ENCODE measurements at regions not wholly inside any gene's neighbourhood (a gene's known extent, or its start where the extent isn't known, plus 50 kb on each side); places are given as distances from the start of the nearest gene placed in this dataset.
"Not testable (repeated sequence)": the region's sequence is repeated elsewhere in the genome, so short reads cannot be mapped to it uniquely, and the experiment has no call there.

GRCh38 chr10:6986927-6987326, 406.9 kb upstream of the PRKCQ start:
- Histone ChIP-seq H3K36me3 (ENCODE audit: control insufficient read depth, insufficient read depth, low read length) (no peaks in the 10 kb centered on the region), H3K27me3 (replicated peaks; ENCODE audit: control insufficient read depth, insufficient read depth, low read length) (no peaks in the 10 kb centered on the region), H3K9me3 (0 out of 2 replicates have a peak, but pooled peaks cover 5% of the 10 kb centered on the region), H3K4me3 (ENCODE audit: low read depth, low read length) (no peak overlapping the region), H3K4me1 (no peaks in the 10 kb centered on the region)
- BruUV-seq (replicated peaks): no TSS peak
- Mint-ChIP-seq H3K9me3 (ENCODE audit: unreplicated experiment) (peaks cover 7% of the 10 kb centered on the region), H3K36me3 (ENCODE audit: insufficient read depth, unreplicated experiment) (no peaks in the 10 kb centered on the region), H3K27ac (ENCODE audit: unreplicated experiment) (no peak overlapping the region), H3K4me3 (ENCODE audit: unreplicated experiment) (no peak overlapping the region), H3K4me1 (ENCODE audit: low read depth, unreplicated experiment) (no peaks in the 10 kb centered on the region), H3K27me3 (ENCODE audit: insufficient read depth, unreplicated experiment) (peaks cover 3% of the 10 kb centered on the region)
- no peak for DNase-seq
- POLR2A ChIA-PET: no interaction called here
- CTCF ChIA-PET: interaction anchor here (0.6 kb wide), 1 partner anchor 46 kb away, joined by 3 read pairs; no protein-coding TSS in a partner anchor
- intact Hi-C loops (cut with micrococcal nuclease; ENCODE audit: unreplicated experiment): no loop called here
- TF ChIP-seq CTCF (IDR thresholded peaks at IDR 0.05; ENCODE audit: insufficient read depth in 1 of 2, low read depth in 1 of 2, low read length in 1 of 2, severe bottlenecking in 1 of 2, unreplicated experiment in 1 of 2): no peak

GRCh38 chr10:6985644-6986043, 405.6 kb upstream of the PRKCQ start:
- intact Hi-C loops (cut with micrococcal nuclease; ENCODE audit: unreplicated experiment): no loop called here
- Histone ChIP-seq H3K27me3 (replicated peaks; ENCODE audit: control insufficient read depth, insufficient read depth, low read length) (no peaks in the 10 kb centered on the region), H3K36me3 (ENCODE audit: control insufficient read depth, insufficient read depth, low read length) (no peaks in the 10 kb centered on the region), H3K9me3 (0 out of 2 replicates have a peak, but pooled peaks cover 5% of the 10 kb centered on the region), H3K4me1 (no peaks in the 10 kb centered on the region), H3K4me3 (ENCODE audit: low read depth, low read length) (no peak overlapping the region)
- H3K9me3 Mint-ChIP-seq (ENCODE audit: unreplicated experiment): peaks cover 7% of the 10 kb centered on the region
- peaks cover 6% of the 10 kb centered on the region for H3K27me3 Mint-ChIP-seq (ENCODE audit: insufficient read depth, unreplicated experiment)
- no peaks in the 10 kb centered on the region for H3K4me1 Mint-ChIP-seq (ENCODE audit: low read depth, unreplicated experiment)
- no peaks in the 10 kb centered on the region for H3K36me3 Mint-ChIP-seq (ENCODE audit: insufficient read depth, unreplicated experiment)
- no peak overlapping the region for H3K27ac Mint-ChIP-seq (ENCODE audit: unreplicated experiment)
- ChIA-PET POLR2A (no interaction called here), CTCF (no interaction called here)
- no peak for TF ChIP-seq CTCF (IDR thresholded peaks at IDR 0.05; ENCODE audit: insufficient read depth in 1 of 2, low read depth in 1 of 2, low read length in 1 of 2, severe bottlenecking in 1 of 2, unreplicated experiment in 1 of 2)
- no TSS peak for BruUV-seq (replicated peaks)
- no peak for DNase-seq
- H3K4me3 Mint-ChIP-seq (ENCODE audit: unreplicated experiment): no peak overlapping the region

GRCh38 chr10:6984971-6985370, 404.9 kb upstream of the PRKCQ start:
- peaks cover 8% of the 10 kb centered on the region for H3K27me3 Mint-ChIP-seq (ENCODE audit: insufficient read depth, unreplicated experiment)
- CTCF ChIA-PET: no interaction called here
- intact Hi-C loops (cut with micrococcal nuclease; ENCODE audit: unreplicated experiment): no loop called here
- no peak overlapping the region for H3K4me3 ChIP-seq (ENCODE audit: low read depth, low read length)
- TF ChIP-seq CTCF (IDR thresholded peaks at IDR 0.05; ENCODE audit: insufficient read depth in 1 of 2, low read depth in 1 of 2, low read length in 1 of 2, severe bottlenecking in 1 of 2, unreplicated experiment in 1 of 2): no peak
- peaks cover 7% of the 10 kb centered on the region for H3K9me3 Mint-ChIP-seq (ENCODE audit: unreplicated experiment)
- no peaks in the 10 kb centered on the region for H3K4me1 ChIP-seq
- POLR2A ChIA-PET: no interaction called here
- H3K9me3 ChIP-seq: 0 out of 2 replicates have a peak, but pooled peaks cover 5% of the 10 kb centered on the region
- H3K4me3 Mint-ChIP-seq (ENCODE audit: unreplicated experiment): no peak overlapping the region
- no peaks in the 10 kb centered on the region for H3K36me3 Mint-ChIP-seq (ENCODE audit: insufficient read depth, unreplicated experiment)
- H3K27ac Mint-ChIP-seq (ENCODE audit: unreplicated experiment): no peak overlapping the region
- H3K4me1 Mint-ChIP-seq (ENCODE audit: low read depth, unreplicated experiment): no peaks in the 10 kb centered on the region
- no peak for DNase-seq
- no TSS peak for BruUV-seq (replicated peaks)
- no peaks in the 10 kb centered on the region for H3K36me3 ChIP-seq (ENCODE audit: control insufficient read depth, insufficient read depth, low read length)
- 0 out of 2 replicates have a peak, but pooled peaks cover 1% of the 10 kb centered on the region for H3K27me3 ChIP-seq (replicated peaks; ENCODE audit: control insufficient read depth, insufficient read depth, low read length)

- H3K27me3 ChIP-seq (replicated peaks; ENCODE audit: control insufficient read depth, insufficient read depth, low read length); POLR2A ChIA-PET; H3K4me1 ChIP-seq; CTCF ChIA-PET; intact Hi-C loops (cut with micrococcal nuclease; ENCODE audit: unreplicated experiment); H3K36me3 ChIP-seq (ENCODE audit: control insufficient read depth, insufficient read depth, low read length); H3K4me3 Mint-ChIP-seq (ENCODE audit: unreplicated experiment); H3K4me3 ChIP-seq (ENCODE audit: low read depth, low read length); H3K4me1 Mint-ChIP-seq (ENCODE audit: low read depth, unreplicated experiment); BruUV-seq (replicated peaks); H3K36me3 Mint-ChIP-seq (ENCODE audit: insufficient read depth, unreplicated experiment); H3K9me3 ChIP-seq; H3K27ac Mint-ChIP-seq (ENCODE audit: unreplicated experiment); DNase-seq; H3K9me3 Mint-ChIP-seq (ENCODE audit: unreplicated experiment): not testable (repeated sequence)
- H3K27me3 Mint-ChIP-seq (ENCODE audit: insufficient read depth, unreplicated experiment): peaks cover 13% of the 10 kb centered on the region
Measured at GRCh38 chr10:6984016-6984415, 403.9 kb upstream of the PRKCQ start.
